H1 (cell line): ENCODE measurements at regions not wholly inside any gene's neighbourhood (a gene's known extent, or its start where the extent isn't known, plus 50 kb on each side); places are given as distances from the start of the nearest gene placed in this dataset.

Source experiments
- CTCF ChIA-PET: fragments of 300-600 bp; sonication (Branson Sonifier 250); formaldehyde crosslinking; loops from one replicate; lab custom pipeline; 2021; ENCODE audit not compliant: partially characterized antibody; lab: Charles Lee
- POLR2A ChIA-PET: fragments of 300-600 bp; sonication (Branson Sonifier 250); formaldehyde crosslinking; loops from one replicate; lab custom pipeline; 2021; ENCODE audit warnings: inconsistent platforms; ENCODE audit not compliant: partially characterized antibody; lab: Charles Lee
- DNase-seq, 2 experiments: peaks; one replicate each; pipeline versions ENCODE4 v3.0.0 to v3.0.0-alpha.2; 2010 to 2022; ENCODE audit warnings: low spot score in 2 of 2, low read depth in 1 of 2, mixed read lengths in 1 of 2
- FAIRE-seq: peaks from 2 replicates; lab custom pipeline; 2011; peaks lifted over from hg19 to GRCh38; lab: Jason Lieb, UNC
- H2AFZ ChIP-seq: 2 replicates; pipeline ENCODE4 v1.8.1; 2012; ENCODE audit warnings: low read length, inconsistent platforms
- H2AK5ac ChIP-seq: 2 replicates; pipeline ENCODE4 v1.6.1; 2013; ENCODE audit warnings: low read depth, low read length
- H2BK120ac ChIP-seq: replicated peaks from 2 replicates; pipeline ENCODE3; 2013; ENCODE audit warnings: low read depth, low read length, inconsistent platforms
- H2BK12ac ChIP-seq: 2 replicates; pipeline ENCODE4 v1.6.1; 2013; ENCODE audit warnings: low read depth, low read length
- H2BK15ac ChIP-seq: 2 replicates; pipeline ENCODE4 v1.6.1; 2013; ENCODE audit warnings: low read length
- H2BK20ac ChIP-seq: 2 replicates; pipeline ENCODE4 v1.6.1; 2013; ENCODE audit warnings: low read length
- H2BK5ac ChIP-seq: 2 replicates; pipeline ENCODE4 v1.6.1; 2013; ENCODE audit warnings: low read depth, low read length
- H3K14ac ChIP-seq: 2 replicates; pipeline ENCODE4 v1.6.1; 2013; ENCODE audit warnings: inconsistent platforms; ENCODE audit not compliant: insufficient read length
- H3K18ac ChIP-seq: 2 replicates; pipeline ENCODE4 v1.6.1; 2013; ENCODE audit warnings: low read length; ENCODE audit errors: extremely low read depth
- H3K23ac ChIP-seq: 2 replicates; pipeline ENCODE4 v1.6.1; 2013; ENCODE audit warnings: inconsistent platforms; ENCODE audit not compliant: insufficient read length
- H3K23me2 ChIP-seq: 2 replicates; pipeline ENCODE4 v1.6.1; 2013; ENCODE audit warnings: low read depth, low read length
- H3K27ac ChIP-seq: 2 replicates; pipeline ENCODE4 v1.6.1; 2011; ENCODE audit warnings: low read depth, low read length, inconsistent platforms
- H3K27me3 ChIP-seq, 4 experiments: replicated peaks in 1 of 4; 1 replicate in 1 of 4; 2 replicates in 3 of 4; pipeline versions ENCODE4 v1.6.1 to v1.8.1; 2011 to 2013; ENCODE audit warnings: low read length in 3 of 4, mild to moderate bottlenecking in 3 of 4, inconsistent platforms in 2 of 4, mixed read lengths in 2 of 4, moderate library complexity in 1 of 4; ENCODE audit not compliant: control insufficient read depth in 3 of 4, insufficient read depth in 3 of 4; ENCODE audit errors: extremely low read depth in 1 of 4
- H3K36me3 ChIP-seq, 4 experiments: 2 replicates each; pipeline versions ENCODE4 v1.6.1 to v1.8.1; 2011 to 2013; ENCODE audit warnings: mild to moderate bottlenecking in 4 of 4, low read length in 3 of 4, moderate library complexity in 2 of 4, control low read depth in 1 of 4, inconsistent platforms in 1 of 4; ENCODE audit not compliant: insufficient read depth in 4 of 4, control insufficient read depth in 2 of 4
- H3K4ac ChIP-seq: replicated peaks from 2 replicates; pipeline ENCODE3; 2013; ENCODE audit warnings: low read length, low read depth, mixed read lengths, inconsistent platforms; ENCODE audit not compliant: insufficient read length
- H3K4me1 ChIP-seq, 4 experiments: replicated peaks in 1 of 4; 1 replicate in 1 of 4; 2 replicates in 3 of 4; pipeline versions ENCODE4 v1.6.1 to v1.8.1; 2011 to 2013; ENCODE audit warnings: low read length in 3 of 4, inconsistent platforms in 2 of 4, mixed read lengths in 1 of 4; ENCODE audit not compliant: insufficient read depth in 4 of 4, control insufficient read depth in 3 of 4
- H3K4me2 ChIP-seq, 2 experiments: 2 replicates each; pipeline versions ENCODE4 v1.6.1 to v1.8.1; 2011 to 2013; ENCODE audit warnings: low read depth in 2 of 2, low read length in 2 of 2, control low read depth in 1 of 2, inconsistent platforms in 1 of 2, mild to moderate bottlenecking in 1 of 2; ENCODE audit not compliant: insufficient read depth in 1 of 2
- H3K4me3 ChIP-seq, 4 experiments: fragments of 200-600, 300-600 bp in 1 of 4; sonication (generic), shearing (Covaris generic), sonication (Bioruptor Twin) in 1 of 4; 2 replicates each; pipeline versions ENCODE4 v1.5.1 to v1.8.1; 2011 to 2016; ENCODE audit warnings: low read length in 4 of 4, low read depth in 3 of 4, control low read depth in 2 of 4, inconsistent platforms in 2 of 4, mild to moderate bottlenecking in 2 of 4, mixed read lengths in 1 of 4, moderate library complexity in 1 of 4; ENCODE audit not compliant: insufficient read depth in 2 of 4; ENCODE audit errors: extremely low read depth in 1 of 4
- H3K56ac ChIP-seq: replicated peaks from 2 replicates; pipeline ENCODE3; 2013; ENCODE audit warnings: low read depth, mild to moderate bottlenecking, mixed read lengths, low read length, inconsistent platforms; ENCODE audit not compliant: insufficient read length
- H3K79me1 ChIP-seq: 2 replicates; pipeline ENCODE4 v1.6.1; 2013; ENCODE audit warnings: low read depth, low read length, control low read depth
- H3K79me2 ChIP-seq, 2 experiments: 2 replicates each; pipeline versions ENCODE4 v1.6.1 to v1.8.1; 2012 to 2013; ENCODE audit warnings: low read length in 2 of 2, mild to moderate bottlenecking in 2 of 2, inconsistent platforms in 1 of 2; ENCODE audit not compliant: insufficient read depth in 2 of 2, control insufficient read depth in 1 of 2
- H3K9ac ChIP-seq, 4 experiments: replicated peaks in 1 of 4; 1 replicate in 1 of 4; 2 replicates in 3 of 4; pipeline versions ENCODE4 v1.6.1 to v1.8.1; 2011 to 2013; ENCODE audit warnings: low read depth in 3 of 4, low read length in 3 of 4, control low read depth in 2 of 4, mild to moderate bottlenecking in 2 of 4, moderate library complexity in 2 of 4, inconsistent platforms in 1 of 4; ENCODE audit errors: extremely low read depth in 1 of 4
- H3K9me3 ChIP-seq, 2 experiments: 2 replicates each; pipeline versions ENCODE4 v1.6.1 to v1.8.1; 2012 to 2013; ENCODE audit warnings: mild to moderate bottlenecking in 2 of 2, moderate library complexity in 2 of 2, control low read depth in 1 of 2, inconsistent platforms in 1 of 2, low read depth in 1 of 2, low read length in 1 of 2, mixed read lengths in 1 of 2; ENCODE audit not compliant: insufficient read depth in 2 of 2
- H4K20me1 ChIP-seq, 2 experiments: replicated peaks in 1 of 2; 2 replicates each; pipeline versions ENCODE3 to v1.8.1; 2011 to 2013; ENCODE audit warnings: inconsistent platforms in 2 of 2, low read length in 2 of 2, mild to moderate bottlenecking in 1 of 2; ENCODE audit not compliant: insufficient read depth in 2 of 2, control insufficient read depth in 1 of 2
- H4K5ac ChIP-seq: 2 replicates; pipeline ENCODE4 v1.6.1; 2013; ENCODE audit warnings: low read length, low read depth, mixed read lengths, inconsistent platforms; ENCODE audit not compliant: insufficient read length
- H4K8ac ChIP-seq: 2 replicates; pipeline ENCODE4 v1.8.0; 2013; ENCODE audit warnings: mild to moderate bottlenecking, moderate library complexity, low read length, inconsistent platforms; ENCODE audit not compliant: insufficient read depth; ENCODE audit errors: extremely low read depth
- H4K91ac ChIP-seq: replicated peaks from 2 replicates; pipeline ENCODE3; 2013; ENCODE audit warnings: low read length, mixed read lengths, inconsistent platforms; ENCODE audit not compliant: insufficient read length
- CTBP2 ChIP-seq: IDR thresholded peaks from 2 replicates; pipeline ENCODE4 v1.7.0; 2011; ENCODE audit warnings: borderline replicate concordance, mild to moderate bottlenecking, moderate library complexity, mixed read lengths, low read length; ENCODE audit not compliant: insufficient read depth, insufficient read length
- CTCF ChIP-seq, 3 experiments: IDR thresholded peaks; 1 replicate in 2 of 3; 2 replicates in 1 of 3; pipeline versions ENCODE4 v1.5.1 to v1.6.1; 2011; ENCODE audit warnings: low read length in 3 of 3, mild to moderate bottlenecking in 3 of 3, inconsistent platforms in 2 of 3, low read depth in 1 of 3, moderate library complexity in 1 of 3; ENCODE audit not compliant: insufficient read depth in 1 of 3; ENCODE audit errors: control extremely low read depth in 1 of 3
- JUND ChIP-seq: IDR thresholded peaks from 2 replicates; pipeline ENCODE4 v1.6.1; 2011; ENCODE audit warnings: mild to moderate bottlenecking, improper control_type of control experiment, low read length
- SIN3A ChIP-seq, 2 experiments: IDR thresholded peaks in 1 of 2; conservative IDR thresholded peaks in 1 of 2; 2 replicates each; pipeline ENCODE4 v1.6.1; 2011 to 2012; ENCODE audit warnings: low read length in 2 of 2, improper control_type of control experiment in 1 of 2, low read depth in 1 of 2, mild to moderate bottlenecking in 1 of 2
- TCF12 ChIP-seq: IDR thresholded peaks from 2 replicates; pipeline ENCODE4 v1.6.1; 2011; ENCODE audit warnings: low read depth, mild to moderate bottlenecking, low read length
- WGBS, 2 experiments: shearing (Covaris generic) in 1 of 2; methylation state at CpG; one replicate each; pipeline versions ENCODE4 v1.1.6 to v1.1.7; 2013 to 2015; ENCODE audit warnings: low lambda C conversion rate in 2 of 2, mixed read lengths in 2 of 2, inconsistent platforms in 1 of 2, low coverage in 1 of 2, missing lambda C conversion rate in 1 of 2; ENCODE audit not compliant: insufficient replicate concordance in 2 of 2, insufficient coverage in 1 of 2, insufficient read length in 1 of 2; ENCODE audit errors: extremely low coverage in 1 of 2, missing lambda C conversion rate in 1 of 2; 5-methylcytosine and 5-hydroxymethylcytosine counted together

- no peak overlapping the region for H3K56ac ChIP-seq
- H3K27ac ChIP-seq, result no peak overlapping the region
- no peak overlapping the region for H3K18ac ChIP-seq
- H2BK5ac ChIP-seq, result no peak overlapping the region
- H3K9ac ChIP-seq, result no peak overlapping the region
- H3K23me2 ChIP-seq, result no peaks in the 10 kb centered on the region
- H3K4me1 ChIP-seq, result no peaks in the 10 kb centered on the region
- no peak for FAIRE-seq
- H2BK15ac ChIP-seq, result no peak overlapping the region
- H2AFZ ChIP-seq, result no peak overlapping the region
- H3K4me2 ChIP-seq, result no peak overlapping the region
- no peak overlapping the region for H3K4me3 ChIP-seq
- no peak overlapping the region for H3K14ac ChIP-seq
- H3K79me2 ChIP-seq, result no peaks in the 10 kb centered on the region
- no peaks in the 10 kb centered on the region for H3K36me3 ChIP-seq
- no peak overlapping the region for H4K91ac ChIP-seq
- H4K8ac ChIP-seq, result no peak overlapping the region
- no peak overlapping the region for H2BK120ac ChIP-seq
- no peak overlapping the region for H2BK12ac ChIP-seq
- no peaks in the 10 kb centered on the region for H3K27me3 ChIP-seq
- 0 out of 4 replicates have a peak, but pooled peaks cover 0 to 3% of the 10 kb centered on the region in 2 experiments for H3K9me3 ChIP-seq
- no peaks in the 10 kb centered on the region for H4K20me1 ChIP-seq
- no peak overlapping the region for H4K5ac ChIP-seq
- ChIA-PET CTCF (no interaction called here), POLR2A (no interaction called here)
- no peak for DNase-seq
- no peak overlapping the region for H2BK20ac ChIP-seq
- H2AK5ac ChIP-seq, result no peak overlapping the region
- H3K79me1 ChIP-seq, result no peaks in the 10 kb centered on the region
- WGBS, 2 experiments, result no CpG with 5 or more reads among the region's 1 CpG
- no peak overlapping the region for H3K4ac ChIP-seq
- no peak overlapping the region for H3K23ac ChIP-seq
- TF ChIP-seq JUND (no peak), SIN3A (conservative IDR thresholded peaks at IDR 0.05 in 1 of 2, IDR thresholded peaks at IDR 0.05 in 1 of 2; ENCODE audit: low read depth in 1 of 2, low read length in 2 of 2) (no peak), TCF12 (no peak), CTBP2 (no peak), CTCF (IDR thresholded peaks at IDR 0.05; ENCODE audit: control extremely low read depth in 1 of 3, insufficient read depth in 1 of 3, low read depth in 1 of 3, low read length in 3 of 3) (no peak)
Observed at GRCh38 chr4:130714006-130714405, 1618.1 kb downstream of the C4orf33 start.
